Hepatocyte (in vitro differentiated cells): ENCODE measurements at regions not wholly inside any gene's neighbourhood (a gene's known extent, or its start where the extent isn't known, plus 50 kb on each side); places are given as distances from the start of the nearest gene placed in this dataset.

Experiments used
- EZH2phosphoT487 ChIP-seq: fragments of 200-600 bp; sonication (generic); IDR thresholded peaks from one replicate; pipeline ENCODE4 v1.6.1; 2018; ENCODE audit warnings: antibody characterized with exemption, mild to moderate bottlenecking, low read depth, moderate library complexity; ENCODE audit not compliant: unreplicated experiment, severe bottlenecking
- TF ChIP-seq, protein P1 (sequence below): fragments of 200-600 bp; sonication (generic); IDR thresholded peaks from 2 replicates; pipeline ENCODE4 v1.5.1; 2016; ENCODE audit warnings: antibody characterized with exemption, mild to moderate bottlenecking; ENCODE audit not compliant: poor library complexity

DNA sequence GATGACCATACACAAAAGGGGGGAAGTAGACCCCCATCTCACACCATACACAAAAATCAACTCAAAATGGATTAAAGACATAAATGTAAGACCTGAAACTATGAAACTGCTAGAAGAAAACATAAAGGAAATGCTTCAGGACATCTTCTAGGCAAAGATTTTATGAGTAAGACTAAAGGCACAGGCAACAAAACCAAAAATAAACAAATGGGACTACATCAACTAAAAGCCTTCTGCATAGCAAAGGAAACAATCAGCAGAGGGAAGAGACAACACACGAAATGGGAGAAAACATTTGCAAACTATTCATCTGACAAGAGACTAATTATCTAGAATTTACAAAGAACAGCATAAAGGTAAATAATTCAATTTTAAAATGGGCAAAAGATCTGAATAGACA, 152.1 kb downstream of the AXIN2 start:
- TF ChIP-seq, protein P1, sequence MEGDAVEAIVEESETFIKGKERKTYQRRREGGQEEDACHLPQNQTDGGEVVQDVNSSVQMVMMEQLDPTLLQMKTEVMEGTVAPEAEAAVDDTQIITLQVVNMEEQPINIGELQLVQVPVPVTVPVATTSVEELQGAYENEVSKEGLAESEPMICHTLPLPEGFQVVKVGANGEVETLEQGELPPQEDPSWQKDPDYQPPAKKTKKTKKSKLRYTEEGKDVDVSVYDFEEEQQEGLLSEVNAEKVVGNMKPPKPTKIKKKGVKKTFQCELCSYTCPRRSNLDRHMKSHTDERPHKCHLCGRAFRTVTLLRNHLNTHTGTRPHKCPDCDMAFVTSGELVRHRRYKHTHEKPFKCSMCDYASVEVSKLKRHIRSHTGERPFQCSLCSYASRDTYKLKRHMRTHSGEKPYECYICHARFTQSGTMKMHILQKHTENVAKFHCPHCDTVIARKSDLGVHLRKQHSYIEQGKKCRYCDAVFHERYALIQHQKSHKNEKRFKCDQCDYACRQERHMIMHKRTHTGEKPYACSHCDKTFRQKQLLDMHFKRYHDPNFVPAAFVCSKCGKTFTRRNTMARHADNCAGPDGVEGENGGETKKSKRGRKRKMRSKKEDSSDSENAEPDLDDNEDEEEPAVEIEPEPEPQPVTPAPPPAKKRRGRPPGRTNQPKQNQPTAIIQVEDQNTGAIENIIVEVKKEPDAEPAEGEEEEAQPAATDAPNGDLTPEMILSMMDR, result no peak
- TF ChIP-seq EZH2phosphoT487, result no peak
